ENCODE measurements at regions not wholly inside any gene's neighbourhood (a gene's known extent, or its start where the extent isn't known, plus 50 kb on each side); places are given as distances from the start of the nearest gene placed in this dataset.

- TF ChIP-seq POLR2AphosphoS5 (IDR thresholded peaks at IDR 0.05; ENCODE audit: low read depth, low read length) (no peak), ZNF274 (IDR thresholded peaks at IDR 0.05; ENCODE audit: borderline replicate concordance, extremely low read depth, low read length) (no peak), CTBP2 (IDR thresholded peaks at IDR 0.05; ENCODE audit: borderline replicate concordance, insufficient read depth, insufficient read length, low read length) (no peak), RFX5 (IDR thresholded peaks at IDR 0.05; ENCODE audit: borderline replicate concordance, low read depth, low read length) (no peak)
Measured at GRCh38 chr3:194081826-194082225, 54.1 kb upstream of the HES1 start (continued).

Measured in H1 (cell line).